ENCODE measurements at regions not wholly inside any gene's neighbourhood (a gene's known extent, or its start where the extent isn't known, plus 50 kb on each side); places are given as distances from the start of the nearest gene placed in this dataset.

DNA sequence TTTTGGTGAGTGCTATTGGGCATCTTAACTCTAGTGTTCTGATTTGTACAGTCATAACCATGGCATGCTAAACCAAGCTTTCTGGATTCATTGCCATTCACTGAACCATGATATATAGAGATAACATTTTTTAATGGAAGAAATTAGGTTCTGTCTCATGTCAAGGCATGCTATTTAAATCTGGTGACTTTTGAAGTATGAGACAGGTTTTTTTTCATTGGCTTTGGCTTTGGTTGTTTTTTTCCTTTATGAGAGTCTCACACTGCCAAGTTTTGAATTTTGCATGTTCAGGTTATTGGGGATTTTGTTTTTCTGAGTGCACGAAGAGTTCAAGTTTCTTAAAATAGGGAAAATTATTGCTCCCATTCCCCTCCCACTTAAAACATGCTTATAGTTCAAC is 141.3 kb upstream of the ADAMTS5 start:
- ATAC-seq (no peak), DNase-seq (no peak)
- H3K4me1 Mint-ChIP-seq: no peaks in the 10 kb centered on the region
- no peaks in the 10 kb centered on the region for H3K36me3 Mint-ChIP-seq (ENCODE audit: low read depth)
- no peaks in the 10 kb centered on the region for H3K9me3 ChIP-seq (ENCODE audit: control insufficient read depth, low read length, poor library complexity, severe bottlenecking)
- H3K4me3 Mint-ChIP-seq: no peak overlapping the region
- no peak overlapping the region for H3K27ac Mint-ChIP-seq
- no peaks in the 10 kb centered on the region for H3K27me3 Mint-ChIP-seq

- Mint-ChIP-seq H3K27ac (no peak overlapping the region), H3K36me3 (ENCODE audit: low read depth) (no peaks in the 10 kb centered on the region), H3K4me1 (no peaks in the 10 kb centered on the region), H3K4me3 (no peak overlapping the region), H3K27me3 (no peaks in the 10 kb centered on the region)
- no peak for DNase-seq
- H3K9me3 ChIP-seq (ENCODE audit: control insufficient read depth, low read length, poor library complexity, severe bottlenecking): no peaks in the 10 kb centered on the region
- no peak for ATAC-seq
Observed at GRCh38 chr21:27104846-27105431, 138.1 kb upstream of the ADAMTS5 start.

DNA sequence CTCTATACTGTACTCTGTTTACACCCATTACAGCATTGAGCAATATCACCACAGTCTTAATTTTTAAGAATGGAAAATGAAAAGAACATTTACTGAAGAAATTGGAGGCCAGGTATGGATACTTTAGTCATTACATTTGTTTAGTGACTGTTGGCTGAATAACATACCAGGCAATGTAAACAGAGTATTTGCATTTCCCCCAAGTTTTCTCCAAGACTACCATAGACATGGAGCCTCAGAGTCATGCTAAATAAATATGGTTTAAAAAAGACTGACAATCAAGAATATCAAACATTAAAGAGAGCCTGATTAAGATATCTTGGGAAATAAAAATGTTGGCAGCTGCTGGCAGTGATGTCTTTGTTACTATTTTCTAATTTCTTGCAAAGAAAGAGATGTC is 136.9 kb upstream of the ADAMTS5 start:
- Mint-ChIP-seq H3K27me3 (no peaks in the 10 kb centered on the region), H3K4me1 (no peaks in the 10 kb centered on the region), H3K4me3 (no peak overlapping the region), H3K27ac (no peak overlapping the region), H3K36me3 (ENCODE audit: low read depth) (no peaks in the 10 kb centered on the region)
- no peak for ATAC-seq
- H3K9me3 ChIP-seq (ENCODE audit: control insufficient read depth, low read length, poor library complexity, severe bottlenecking): no peaks in the 10 kb centered on the region
- no peak for DNase-seq

GRCh38 chr21:27101523-27101922 is 134.6 kb upstream of the ADAMTS5 start:
- no peak for ATAC-seq
- Mint-ChIP-seq H3K27me3 (no peaks in the 10 kb centered on the region), H3K4me3 (no peak overlapping the region), H3K36me3 (ENCODE audit: low read depth) (no peaks in the 10 kb centered on the region), H3K4me1 (no peaks in the 10 kb centered on the region), H3K27ac (no peak overlapping the region)
- no peak for DNase-seq
- H3K9me3 ChIP-seq (ENCODE audit: control insufficient read depth, low read length, poor library complexity, severe bottlenecking): no peaks in the 10 kb centered on the region

- H3K4me3 Mint-ChIP-seq: no peak overlapping the region
- H3K27me3 Mint-ChIP-seq: no peaks in the 10 kb centered on the region
- no peak for ATAC-seq
- peaks cover 2% of the 10 kb centered on the region for H3K9me3 ChIP-seq (ENCODE audit: control insufficient read depth, low read length, poor library complexity, severe bottlenecking)
- no peaks in the 10 kb centered on the region for H3K36me3 Mint-ChIP-seq (ENCODE audit: low read depth)
- H3K27ac Mint-ChIP-seq: no peak overlapping the region
- DNase-seq: no peak
- no peaks in the 10 kb centered on the region for H3K4me1 Mint-ChIP-seq
Observed at GRCh38 chr21:27094184-27094948, 127.5 kb upstream of the ADAMTS5 start.

DNA sequence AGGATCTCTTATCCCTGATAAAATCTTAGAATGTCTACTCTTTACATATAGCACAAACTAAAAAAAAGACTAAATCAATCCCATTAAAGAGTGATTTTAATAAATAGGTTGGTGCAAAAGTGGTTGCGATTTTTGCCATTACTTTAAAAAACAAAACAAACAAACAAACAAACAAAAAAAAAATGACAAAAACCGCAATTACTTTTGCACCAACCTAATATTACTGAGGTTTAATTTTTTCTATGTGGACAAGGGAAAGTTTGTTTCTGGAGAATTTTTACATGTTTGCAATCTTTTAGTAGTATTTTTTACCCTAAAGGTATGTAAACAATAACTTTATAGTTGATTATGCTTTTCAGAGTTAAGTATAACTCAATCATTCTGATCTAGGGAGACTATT is 119.7 kb upstream of the ADAMTS5 start:
- H3K9me3 ChIP-seq (ENCODE audit: control insufficient read depth, low read length, poor library complexity, severe bottlenecking): peaks cover 2% of the 10 kb centered on the region
- Mint-ChIP-seq H3K4me1 (no peaks in the 10 kb centered on the region), H3K27ac (no peak overlapping the region), H3K36me3 (ENCODE audit: low read depth) (no peaks in the 10 kb centered on the region), H3K4me3 (no peak overlapping the region), H3K27me3 (no peaks in the 10 kb centered on the region)
- ATAC-seq (no peak), DNase-seq (no peak)

- DNase-seq (no peak), ATAC-seq (no peak)
- H3K9me3 ChIP-seq (ENCODE audit: control insufficient read depth, low read length, poor library complexity, severe bottlenecking): peaks cover 2% of the 10 kb centered on the region
- H3K27me3 Mint-ChIP-seq: no peaks in the 10 kb centered on the region
- no peaks in the 10 kb centered on the region for H3K36me3 Mint-ChIP-seq (ENCODE audit: low read depth)
- H3K4me3 Mint-ChIP-seq: no peak overlapping the region
- no peaks in the 10 kb centered on the region for H3K4me1 Mint-ChIP-seq
- H3K27ac Mint-ChIP-seq: no peak overlapping the region
Observed at GRCh38 chr21:27086186-27086585, 119.3 kb upstream of the ADAMTS5 start.

DNA sequence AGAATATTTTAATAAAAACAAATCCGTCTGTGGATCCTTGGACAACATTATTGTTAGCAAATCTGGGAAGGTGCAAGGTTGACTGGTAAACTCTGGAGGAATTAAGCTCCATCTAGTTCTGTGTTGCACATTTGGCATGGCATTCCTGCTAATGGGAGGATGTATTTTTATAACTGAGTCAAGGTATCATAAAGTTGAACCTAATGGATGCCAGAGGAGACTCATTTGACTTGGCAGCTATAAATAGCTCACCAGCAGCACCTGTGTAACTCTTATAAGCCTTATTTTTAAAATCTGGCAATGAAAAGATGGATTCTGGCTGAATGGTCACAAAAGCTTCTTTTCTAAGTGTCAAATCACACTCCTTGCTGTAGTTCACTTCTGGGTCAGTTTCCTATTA is 118.5 kb upstream of the ADAMTS5 start:
- peaks cover 2% of the 10 kb centered on the region for H3K9me3 ChIP-seq (ENCODE audit: control insufficient read depth, low read length, poor library complexity, severe bottlenecking)
- DNase-seq (no peak), ATAC-seq (no peak)
- Mint-ChIP-seq H3K27me3 (no peaks in the 10 kb centered on the region), H3K4me1 (no peaks in the 10 kb centered on the region), H3K27ac (no peak overlapping the region), H3K4me3 (no peak overlapping the region), H3K36me3 (ENCODE audit: low read depth) (no peaks in the 10 kb centered on the region)

GRCh38 chr21:27083144-27083543 is 116.3 kb upstream of the ADAMTS5 start:
- ATAC-seq (no peak), DNase-seq (no peak)
- Mint-ChIP-seq H3K4me3 (no peak overlapping the region), H3K27ac (no peak overlapping the region), H3K36me3 (ENCODE audit: low read depth) (no peaks in the 10 kb centered on the region), H3K27me3 (no peaks in the 10 kb centered on the region), H3K4me1 (no peaks in the 10 kb centered on the region)
- H3K9me3 ChIP-seq (ENCODE audit: control insufficient read depth, low read length, poor library complexity, severe bottlenecking): no peaks in the 10 kb centered on the region

DNA sequence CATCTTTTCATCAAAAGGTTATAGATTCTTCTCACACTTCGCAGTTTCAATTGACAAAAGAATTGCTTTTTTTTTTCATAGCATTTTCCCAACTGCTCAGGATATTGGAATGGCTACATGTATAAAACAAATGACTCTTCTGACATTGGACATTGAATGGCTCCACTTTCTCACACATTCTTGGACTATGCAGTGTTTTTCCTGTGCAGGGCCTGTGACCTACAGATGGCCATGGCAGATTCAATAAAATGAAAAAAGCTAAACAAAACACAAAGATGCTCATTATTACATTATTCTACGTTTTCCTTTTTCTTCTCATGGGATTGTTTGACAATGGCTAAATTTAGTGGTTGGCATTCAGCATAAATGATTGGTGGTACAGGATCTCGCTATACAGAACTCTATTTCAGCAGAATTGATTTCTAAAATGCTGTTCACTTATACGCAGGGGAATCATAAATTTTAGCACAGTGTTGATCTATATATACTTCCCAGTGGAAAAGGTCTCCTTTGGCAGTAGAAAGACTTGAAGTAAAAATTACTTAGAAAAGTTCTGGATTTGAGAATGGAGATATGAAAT is 115.6 kb upstream of the ADAMTS5 start:
- DNase-seq: no peak
- Mint-ChIP-seq H3K4me3 (no peak overlapping the region), H3K36me3 (ENCODE audit: low read depth) (no peaks in the 10 kb centered on the region), H3K4me1 (no peaks in the 10 kb centered on the region), H3K27ac (no peak overlapping the region), H3K27me3 (no peaks in the 10 kb centered on the region)
- no peaks in the 10 kb centered on the region for H3K9me3 ChIP-seq (ENCODE audit: control insufficient read depth, low read length, poor library complexity, severe bottlenecking)
- ATAC-seq: no peak

DNA sequence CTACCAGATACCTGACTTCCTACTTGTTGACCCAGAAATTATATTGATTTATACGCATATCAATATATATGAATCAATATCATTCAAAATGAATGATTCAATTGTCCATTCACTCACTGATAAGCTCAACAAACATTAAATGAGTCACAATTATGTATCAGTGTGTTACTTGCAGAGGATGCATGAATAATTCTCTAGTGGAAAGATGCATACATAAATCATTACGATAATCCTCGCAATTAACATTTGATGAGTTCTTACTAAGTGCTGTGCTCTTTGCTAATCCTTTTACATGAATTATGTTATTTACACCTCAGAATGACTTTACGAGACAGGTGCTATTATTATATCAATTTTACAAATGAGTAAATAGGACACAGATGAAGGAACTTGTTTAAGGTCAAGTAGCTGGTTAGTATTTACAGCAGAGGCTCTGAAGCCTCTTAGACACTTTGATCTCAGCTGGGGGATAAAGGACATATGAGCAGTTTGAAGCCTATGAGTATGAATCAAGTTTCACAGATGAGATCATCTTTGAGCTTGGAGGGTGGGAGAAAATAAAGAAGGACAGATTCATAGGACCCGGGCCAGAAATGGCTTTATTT is 112.8 kb upstream of the ADAMTS5 start:
- H3K27ac Mint-ChIP-seq: no peak overlapping the region
- H3K36me3 Mint-ChIP-seq (ENCODE audit: low read depth): no peaks in the 10 kb centered on the region
- no peak overlapping the region for H3K4me3 Mint-ChIP-seq
- H3K9me3 ChIP-seq (ENCODE audit: control insufficient read depth, low read length, poor library complexity, severe bottlenecking): no peaks in the 10 kb centered on the region
- H3K4me1 Mint-ChIP-seq: no peaks in the 10 kb centered on the region
- no peaks in the 10 kb centered on the region for H3K27me3 Mint-ChIP-seq
- ATAC-seq: no peak
- no peak for DNase-seq

GRCh38 chr21:27078915-27079314 is 112.0 kb upstream of the ADAMTS5 start:
- no peak overlapping the region for H3K4me3 Mint-ChIP-seq
- no peaks in the 10 kb centered on the region for H3K36me3 Mint-ChIP-seq (ENCODE audit: low read depth)
- no peak overlapping the region for H3K27ac Mint-ChIP-seq

DNA sequence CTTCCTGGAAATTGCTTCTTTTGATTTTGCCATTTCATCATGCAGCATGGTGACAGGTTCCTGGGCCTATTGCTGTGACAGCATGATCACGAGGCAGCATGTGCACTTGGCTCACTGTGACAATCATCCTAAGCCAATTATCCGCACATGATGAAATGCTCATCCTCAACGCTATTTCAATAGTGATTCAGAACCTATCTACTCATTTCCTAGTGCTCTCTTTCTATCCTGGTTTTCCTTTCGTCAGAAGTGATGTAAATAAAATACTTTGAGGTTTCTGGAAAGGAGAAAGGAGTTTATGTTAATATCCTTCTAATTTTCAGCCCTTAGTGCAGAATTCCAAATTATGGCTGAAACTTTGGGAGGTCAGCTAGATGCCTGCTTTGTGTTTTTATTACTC is 110.6 kb upstream of the ADAMTS5 start:
- DNase-seq (no peak), ATAC-seq (no peak)
- Mint-ChIP-seq H3K4me3 (no peak overlapping the region), H3K4me1 (no peaks in the 10 kb centered on the region), H3K36me3 (ENCODE audit: low read depth) (no peaks in the 10 kb centered on the region), H3K27ac (no peak overlapping the region), H3K27me3 (no peaks in the 10 kb centered on the region)
- H3K9me3 ChIP-seq (ENCODE audit: control insufficient read depth, low read length, poor library complexity, severe bottlenecking): no peaks in the 10 kb centered on the region

More at GRCh38 chr21:27078915-27079314, 112.0 kb upstream of the ADAMTS5 start:
- Mint-ChIP-seq H3K4me1 (no peaks in the 10 kb centered on the region), H3K27me3 (no peaks in the 10 kb centered on the region)
- DNase-seq: no peak
- ATAC-seq: no peak
- no peaks in the 10 kb centered on the region for H3K9me3 ChIP-seq (ENCODE audit: control insufficient read depth, low read length, poor library complexity, severe bottlenecking)
